Liver (tissue), 8 donors: ENCODE measurements at regions not wholly inside any gene's neighbourhood (a gene's known extent, or its start where the extent isn't known, plus 50 kb on each side); places are given as distances from the start of the nearest gene placed in this dataset.

ENCODE experiments used
- DNase-seq: peaks from one replicate; pipeline ENCODE4 v3.0.0-alpha.2; 2017; ENCODE audit warnings: low spot score
- H3K27ac ChIP-seq, 2 donors: one replicate each; pipeline ENCODE4 v1.7.0; 2013; ENCODE audit warnings: inconsistent platforms in 2 of 2, low read length in 2 of 2, control low read depth in 1 of 2, low read depth in 1 of 2, mild to moderate bottlenecking in 1 of 2
- H3K27me3 ChIP-seq, 4 donors: one replicate each; pipeline versions ENCODE4 v1.6.1 to v1.7.0; 2013; ENCODE audit warnings: low read length in 3 of 4, inconsistent platforms in 1 of 4, mild to moderate bottlenecking in 1 of 4, moderate library complexity in 1 of 4; ENCODE audit not compliant: control insufficient read depth in 4 of 4, insufficient read depth in 4 of 4
- H3K36me3 ChIP-seq, 4 donors: one replicate each; pipeline versions ENCODE4 v1.6.1 to v1.7.0; 2013; ENCODE audit warnings: low read length in 3 of 4, mild to moderate bottlenecking in 3 of 4, low read depth in 1 of 4, moderate library complexity in 1 of 4; ENCODE audit not compliant: control insufficient read depth in 4 of 4, insufficient read depth in 3 of 4
- H3K4me1 ChIP-seq, 4 donors: one replicate each; pipeline versions ENCODE4 v1.6.1 to v1.7.0; 2013; ENCODE audit warnings: low read length in 3 of 4, mild to moderate bottlenecking in 3 of 4, moderate library complexity in 1 of 4; ENCODE audit not compliant: control insufficient read depth in 4 of 4, insufficient read depth in 4 of 4
- H3K4me3 ChIP-seq, 3 donors: one replicate each; pipeline versions ENCODE4 v1.6.1 to v1.7.0; 2013; ENCODE audit warnings: low read length in 3 of 3, control low read depth in 1 of 3, low read depth in 1 of 3, mild to moderate bottlenecking in 1 of 3
- H3K9ac ChIP-seq, 2 donors: one replicate each; pipeline ENCODE4 v1.7.0; 2013; ENCODE audit warnings: low read length in 2 of 2, mild to moderate bottlenecking in 2 of 2, moderate library complexity in 2 of 2, control low read depth in 1 of 2, low read depth in 1 of 2
- H3K9me3 ChIP-seq, 4 donors: one replicate each; pipeline versions ENCODE4 v1.6.1 to v1.7.0; 2013; ENCODE audit warnings: low read length in 3 of 4; ENCODE audit not compliant: control insufficient read depth in 4 of 4
- EGR1 ChIP-seq, 2 donors: IDR thresholded peaks; 2 replicates each; pipeline ENCODE4 v1.6.1; 2016 to 2018; ENCODE audit warnings: antibody characterized with exemption in 2 of 2, low read depth in 2 of 2
- FOXA1 ChIP-seq: IDR thresholded peaks from 2 replicates; pipeline ENCODE4 v1.6.1; 2016; ENCODE audit warnings: antibody characterized with exemption
- FOXA2 ChIP-seq: IDR thresholded peaks from 2 replicates; pipeline ENCODE4 v1.6.1; 2016; ENCODE audit warnings: antibody characterized with exemption
- GABPA ChIP-seq, 2 donors: IDR thresholded peaks in 1 of 2; conservative IDR thresholded peaks in 1 of 2; 2 replicates each; pipeline ENCODE4 v1.6.1; 2016; ENCODE audit warnings: antibody characterized with exemption in 2 of 2, mild to moderate bottlenecking in 1 of 2, moderate library complexity in 1 of 2
- HNF4A ChIP-seq, 2 donors: conservative IDR thresholded peaks; 2 replicates each; pipeline ENCODE4 v1.6.1; 2016; ENCODE audit warnings: antibody characterized with exemption in 2 of 2, mild to moderate bottlenecking in 2 of 2
- HNF4G ChIP-seq: IDR thresholded peaks from 2 replicates; pipeline ENCODE4 v1.6.1; 2016; ENCODE audit warnings: antibody characterized with exemption
- JUND ChIP-seq, 2 donors: IDR thresholded peaks; 2 replicates each; pipeline ENCODE4 v1.6.1; 2016; ENCODE audit warnings: antibody characterized with exemption in 2 of 2
- MAX ChIP-seq: IDR thresholded peaks from 2 replicates; pipeline ENCODE4 v1.6.1; 2016; ENCODE audit warnings: antibody characterized with exemption
- RAD21 ChIP-seq, 2 donors: IDR thresholded peaks; 2 replicates each; pipeline ENCODE4 v1.6.1; 2016; ENCODE audit warnings: antibody characterized with exemption in 2 of 2, mild to moderate bottlenecking in 2 of 2
- REST ChIP-seq: IDR thresholded peaks from 2 replicates; pipeline ENCODE4 v1.6.1; 2016; ENCODE audit warnings: antibody characterized with exemption, mild to moderate bottlenecking
- RXRA ChIP-seq, 2 donors: IDR thresholded peaks; 2 replicates each; pipeline ENCODE4 v1.6.1; 2017 to 2018; ENCODE audit warnings: antibody characterized with exemption in 2 of 2, mild to moderate bottlenecking in 1 of 2
- SP1 ChIP-seq: IDR thresholded peaks from 2 replicates; pipeline ENCODE4 v1.6.1; 2018; ENCODE audit warnings: antibody characterized with exemption, mild to moderate bottlenecking
- TAF1 ChIP-seq: conservative IDR thresholded peaks from 2 replicates; pipeline ENCODE4 v1.6.1; 2016; ENCODE audit warnings: antibody characterized with exemption, mild to moderate bottlenecking
- YY1 ChIP-seq: IDR thresholded peaks from 2 replicates; pipeline ENCODE4 v1.6.1; 2016; ENCODE audit warnings: antibody characterized with exemption, mild to moderate bottlenecking
- WGBS: extraction: QIAGEN DNeasy Blood & Tissue Kit; methylation state at CpG from one replicate; pipeline ENCODE4 v1.1.7; 2013; 5-methylcytosine and 5-hydroxymethylcytosine counted together
- TF ChIP-seq, protein P1 (sequence below): IDR thresholded peaks from 2 replicates; pipeline ENCODE4 v1.6.1; 2016; ENCODE audit warnings: antibody characterized with exemption
- TF ChIP-seq, protein P2 (sequence below): fragments of 150-350 bp; IDR thresholded peaks from 2 replicates; pipeline ENCODE4 v1.5.1; 2017; ENCODE audit warnings: improper control_type of control experiment, low read depth, low read length; ENCODE audit not compliant: missing input control
- donor health status: healthy.
- donor health status: healthy.
- donor health status: healthy.
- donor health status: healthy.
- donor health status: healthy.

GRCh38 chr7:26000841-26001240 is 151.2 kb upstream of the NFE2L3 start:
- no peaks in the 10 kb centered on the region for H3K9me3 ChIP-seq
- no peak overlapping the region for H3K9ac ChIP-seq
- H3K27ac ChIP-seq = no peak overlapping the region
- TF ChIP-seq MAX (no peak), TAF1 (no peak)
- no peaks in the 10 kb centered on the region for H3K4me1 ChIP-seq
- no peak overlapping the region for H3K4me3 ChIP-seq
- no peaks in the 10 kb centered on the region for H3K27me3 ChIP-seq
- no peaks in the 10 kb centered on the region for H3K36me3 ChIP-seq
- 92% methylated on average over 3 of the region's 3 CpGs for WGBS
- no peak for DNase-seq

DNA sequence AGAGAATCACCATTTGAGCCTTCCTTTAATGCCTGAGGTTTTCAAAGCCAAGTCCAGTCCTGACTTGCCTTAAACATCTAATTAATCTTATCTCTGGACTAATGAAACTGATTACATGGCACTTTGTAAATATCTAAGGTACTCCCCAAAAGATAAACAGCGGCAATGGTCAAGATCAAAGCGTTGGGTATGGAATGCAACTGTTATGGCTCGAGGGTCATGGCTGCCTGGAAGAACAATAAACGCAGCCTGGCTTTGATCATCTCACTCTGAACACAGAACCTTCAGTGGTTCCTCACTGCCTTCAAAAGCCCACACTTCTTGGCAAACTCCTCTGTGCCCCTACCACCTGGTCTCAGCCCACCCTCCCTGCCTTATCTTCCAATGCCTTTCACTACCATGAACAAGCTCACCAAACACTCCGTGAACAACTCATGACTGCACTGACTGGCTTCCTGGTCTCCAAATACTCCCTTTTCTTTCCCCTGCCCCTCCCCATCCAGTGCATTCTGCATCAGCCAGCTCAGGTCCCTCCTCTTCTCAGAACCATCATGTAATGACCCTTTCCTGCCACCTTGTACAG is 150.2 kb upstream of the NFE2L3 start:
- DNase-seq = no peak
- H3K36me3 ChIP-seq = no peaks in the 10 kb centered on the region
- H3K9me3 ChIP-seq = no peaks in the 10 kb centered on the region
- no peak overlapping the region for H3K4me3 ChIP-seq
- TF ChIP-seq, protein P1, sequence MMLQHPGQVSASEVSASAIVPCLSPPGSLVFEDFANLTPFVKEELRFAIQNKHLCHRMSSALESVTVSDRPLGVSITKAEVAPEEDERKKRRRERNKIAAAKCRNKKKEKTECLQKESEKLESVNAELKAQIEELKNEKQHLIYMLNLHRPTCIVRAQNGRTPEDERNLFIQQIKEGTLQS = no peak
- TF ChIP-seq MAX = no peak
- TF ChIP-seq FOXA1 = no peak
- TF ChIP-seq EGR1 (IDR thresholded peaks at IDR 0.05; ENCODE audit: low read depth in 2 of 2) = no peak
- TF ChIP-seq JUND (IDR thresholded peaks at IDR 0.05) = no peak
- TF ChIP-seq HNF4G = no peak
- TF ChIP-seq FOXA2 = no peak
- no peak for TF ChIP-seq SP1
- TF ChIP-seq RAD21 (IDR thresholded peaks at IDR 0.05) = no peak
- no peak for TF ChIP-seq TAF1
- TF ChIP-seq REST = no peak
- no peaks in the 10 kb centered on the region for H3K27me3 ChIP-seq
- WGBS = 67% methylated on average over 5 of the region's 5 CpGs
- H3K9ac ChIP-seq = no peak overlapping the region
- H3K4me1 ChIP-seq = no peaks in the 10 kb centered on the region
- H3K27ac ChIP-seq = no peak overlapping the region

GRCh38 chr7:26005683-26006410 is 146.2 kb upstream of the NFE2L3 start:
- H3K27me3 ChIP-seq = no peaks in the 10 kb centered on the region
- no peak for DNase-seq
- no peaks in the 10 kb centered on the region for H3K9me3 ChIP-seq
- no peak overlapping the region for H3K9ac ChIP-seq
- no peak overlapping the region for H3K27ac ChIP-seq
- H3K36me3 ChIP-seq = no peaks in the 10 kb centered on the region
- 72% methylated on average over 12 of the region's 12 CpGs for WGBS
- H3K4me3 ChIP-seq = no peak overlapping the region
- H3K4me1 ChIP-seq = no peaks in the 10 kb centered on the region
- no peak for TF ChIP-seq EGR1 (IDR thresholded peaks at IDR 0.05; ENCODE audit: low read depth in 2 of 2)
- no peak for TF ChIP-seq YY1
- no peak for TF ChIP-seq HNF4A (conservative IDR thresholded peaks at IDR 0.05)
- no peak for TF ChIP-seq JUND (IDR thresholded peaks at IDR 0.05)
- TF ChIP-seq RXRA (IDR thresholded peaks at IDR 0.05) = no peak
- no peak for TF ChIP-seq HNF4G
- no peak for TF ChIP-seq SP1
- TF ChIP-seq TAF1 = no peak
- TF ChIP-seq, protein P1 = no peak
- no peak for TF ChIP-seq REST
- TF ChIP-seq, protein P2, sequence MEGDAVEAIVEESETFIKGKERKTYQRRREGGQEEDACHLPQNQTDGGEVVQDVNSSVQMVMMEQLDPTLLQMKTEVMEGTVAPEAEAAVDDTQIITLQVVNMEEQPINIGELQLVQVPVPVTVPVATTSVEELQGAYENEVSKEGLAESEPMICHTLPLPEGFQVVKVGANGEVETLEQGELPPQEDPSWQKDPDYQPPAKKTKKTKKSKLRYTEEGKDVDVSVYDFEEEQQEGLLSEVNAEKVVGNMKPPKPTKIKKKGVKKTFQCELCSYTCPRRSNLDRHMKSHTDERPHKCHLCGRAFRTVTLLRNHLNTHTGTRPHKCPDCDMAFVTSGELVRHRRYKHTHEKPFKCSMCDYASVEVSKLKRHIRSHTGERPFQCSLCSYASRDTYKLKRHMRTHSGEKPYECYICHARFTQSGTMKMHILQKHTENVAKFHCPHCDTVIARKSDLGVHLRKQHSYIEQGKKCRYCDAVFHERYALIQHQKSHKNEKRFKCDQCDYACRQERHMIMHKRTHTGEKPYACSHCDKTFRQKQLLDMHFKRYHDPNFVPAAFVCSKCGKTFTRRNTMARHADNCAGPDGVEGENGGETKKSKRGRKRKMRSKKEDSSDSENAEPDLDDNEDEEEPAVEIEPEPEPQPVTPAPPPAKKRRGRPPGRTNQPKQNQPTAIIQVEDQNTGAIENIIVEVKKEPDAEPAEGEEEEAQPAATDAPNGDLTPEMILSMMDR = no peak
- TF ChIP-seq GABPA (IDR thresholded peaks at IDR 0.05 in 1 of 2, conservative IDR thresholded peaks at IDR 0.05 in 1 of 2) = no peak
